Sigmoid colon (tissue), 4 donors: ENCODE measurements at regions not wholly inside any gene's neighbourhood (a gene's known extent, or its start where the extent isn't known, plus 50 kb on each side); places are given as distances from the start of the nearest gene placed in this dataset.

ENCODE experiments used
- CTCF ChIP-seq, 4 experiments: fragments of 450-650 bp in 3 of 4; fragments of 200-600 bp in 1 of 4; IDR thresholded peaks; one replicate each; pipeline ENCODE4 v1.5.1; 2016 to 2019; ENCODE audit warnings: antibody characterized with exemption in 4 of 4, mild to moderate bottlenecking in 3 of 4, moderate library complexity in 2 of 4
- EP300 ChIP-seq, 4 donors: sonication (generic); formaldehyde crosslinking; IDR thresholded peaks; one replicate each; pipeline ENCODE4 v1.6.1; 2017; ENCODE audit warnings: antibody characterized with exemption in 4 of 4
- POLR2A ChIP-seq, 2 donors: fragments of 450-650 bp; IDR thresholded peaks; one replicate each; pipeline ENCODE4 v1.6.1; 2016; ENCODE audit warnings: antibody characterized with exemption in 2 of 2, mild to moderate bottlenecking in 2 of 2, moderate library complexity in 2 of 2
- POLR2AphosphoS5 ChIP-seq, 4 donors: sonication (generic); formaldehyde crosslinking; IDR thresholded peaks; one replicate each; pipeline ENCODE4 v1.6.1; 2017; ENCODE audit warnings: antibody characterized with exemption in 4 of 4

- TF ChIP-seq EP300 (IDR thresholded peaks at IDR 0.05), result no peak
- no peak for TF ChIP-seq CTCF (IDR thresholded peaks at IDR 0.05)
- TF ChIP-seq POLR2AphosphoS5 (IDR thresholded peaks at IDR 0.05), result no peak
- no peak for TF ChIP-seq POLR2A (IDR thresholded peaks at IDR 0.05)
Observed at GRCh38 chr6:81487489-81487888, 265.0 kb downstream of the TENT5A start.
